A673 (cell line): ENCODE measurements at regions not wholly inside any gene's neighbourhood (a gene's known extent, or its start where the extent isn't known, plus 50 kb on each side); places are given as distances from the start of the nearest gene placed in this dataset.

ENCODE experiments used
- EZH2 ChIP-seq: fragments of 200-600 bp; sonication (generic); IDR thresholded peaks from 2 replicates; pipeline ENCODE4 v1.6.1; 2017; ENCODE audit warnings: borderline replicate concordance, low read depth, mild to moderate bottlenecking, mixed read lengths, antibody characterized with exemption, low read length; ENCODE audit not compliant: poor library complexity, severe bottlenecking
- TF ChIP-seq, protein P1 (sequence below): fragments of 300-800, 200-600 bp; sonication (generic); conservative IDR thresholded peaks from 2 replicates; pipeline ENCODE4 v1.5.1; 2017; ENCODE audit warnings: low read depth, mild to moderate bottlenecking, antibody characterized with exemption, low read length, moderate library complexity, mixed read lengths

DNA sequence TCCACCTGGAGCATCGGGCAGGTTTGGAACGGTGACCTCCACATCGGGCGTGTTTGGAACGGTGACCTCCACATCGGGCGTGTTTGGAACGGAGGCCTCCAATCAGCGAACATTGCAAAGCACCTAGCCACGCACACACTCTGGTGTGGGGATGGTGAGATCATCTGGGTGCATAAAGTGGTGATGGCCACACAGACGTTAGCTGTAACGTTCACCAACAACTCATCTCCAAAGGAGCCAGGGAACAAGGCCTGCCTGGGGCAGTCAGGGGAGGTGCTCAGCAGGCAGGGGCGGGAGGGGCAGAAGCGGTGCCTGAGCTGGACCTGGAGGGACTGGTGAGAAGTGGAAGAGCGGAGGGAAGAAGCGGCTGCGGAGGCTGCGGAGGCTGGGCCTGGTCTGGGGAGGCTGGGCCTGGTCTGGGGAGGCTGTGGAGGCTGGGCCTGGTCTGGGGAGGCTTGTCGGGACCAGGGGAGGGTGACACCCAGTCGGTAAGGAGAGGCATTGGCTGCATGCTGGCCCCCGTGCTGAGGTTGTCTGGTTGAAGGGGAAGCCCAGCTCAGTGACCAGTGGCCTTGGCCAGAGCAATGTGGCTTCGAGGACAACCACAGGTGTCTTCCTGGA lies 89.9 kb downstream of the PSMB1 start:
- TF ChIP-seq, protein P1, sequence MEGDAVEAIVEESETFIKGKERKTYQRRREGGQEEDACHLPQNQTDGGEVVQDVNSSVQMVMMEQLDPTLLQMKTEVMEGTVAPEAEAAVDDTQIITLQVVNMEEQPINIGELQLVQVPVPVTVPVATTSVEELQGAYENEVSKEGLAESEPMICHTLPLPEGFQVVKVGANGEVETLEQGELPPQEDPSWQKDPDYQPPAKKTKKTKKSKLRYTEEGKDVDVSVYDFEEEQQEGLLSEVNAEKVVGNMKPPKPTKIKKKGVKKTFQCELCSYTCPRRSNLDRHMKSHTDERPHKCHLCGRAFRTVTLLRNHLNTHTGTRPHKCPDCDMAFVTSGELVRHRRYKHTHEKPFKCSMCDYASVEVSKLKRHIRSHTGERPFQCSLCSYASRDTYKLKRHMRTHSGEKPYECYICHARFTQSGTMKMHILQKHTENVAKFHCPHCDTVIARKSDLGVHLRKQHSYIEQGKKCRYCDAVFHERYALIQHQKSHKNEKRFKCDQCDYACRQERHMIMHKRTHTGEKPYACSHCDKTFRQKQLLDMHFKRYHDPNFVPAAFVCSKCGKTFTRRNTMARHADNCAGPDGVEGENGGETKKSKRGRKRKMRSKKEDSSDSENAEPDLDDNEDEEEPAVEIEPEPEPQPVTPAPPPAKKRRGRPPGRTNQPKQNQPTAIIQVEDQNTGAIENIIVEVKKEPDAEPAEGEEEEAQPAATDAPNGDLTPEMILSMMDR: no peak
- no peak for TF ChIP-seq EZH2
